B cell (primary cell): ENCODE measurements at regions not wholly inside any gene's neighbourhood (a gene's known extent, or its start where the extent isn't known, plus 50 kb on each side); places are given as distances from the start of the nearest gene placed in this dataset.

Source experiments
- ATAC-seq: fragments of 200-7000 bp; cut with Tn5 transposase; one replicate; pipeline ENCODE4 v1.10.0; 2021; ENCODE audit warnings: low read depth, mild to moderate bottlenecking, moderate number of reproducible peaks, moderate library complexity
- CTCF ChIA-PET: fragments of 350-600 bp; sonication (Branson Sonifier 250); formaldehyde crosslinking; loops from one replicate; lab custom pipeline; 2021; ENCODE audit warnings: antibody characterized with exemption, inconsistent platforms; lab: Charles Lee
- POLR2A ChIA-PET: fragments of 350-600 bp; sonication (Branson Sonifier 250); formaldehyde crosslinking; loops from one replicate; lab custom pipeline; 2021; ENCODE audit warnings: antibody characterized with exemption; lab: Charles Lee
- DNase-seq: peaks from one replicate; pipeline ENCODE4 v3.0.0; 2013
- H2AFZ ChIP-seq: 2 replicates; pipeline ENCODE4 v1.6.1; 2012; ENCODE audit warnings: mild to moderate bottlenecking, low read depth, low read length; ENCODE audit not compliant: insufficient read depth, poor library complexity, severe bottlenecking
- H3K27ac ChIP-seq, 2 donors: 1 replicate in 1 of 2; 2 replicates in 1 of 2; pipeline ENCODE4 v1.5.1; 2012 to 2013; ENCODE audit warnings: low read length in 2 of 2, mild to moderate bottlenecking in 2 of 2, moderate library complexity in 1 of 2
- H3K27me3 ChIP-seq, 4 experiments: fragments of 200-600 bp in 1 of 4; sonication (generic) in 1 of 4; replicated peaks in 1 of 4; 1 replicate in 2 of 4; 2 replicates in 2 of 4; pipeline versions ENCODE4 v1.6.1 to v1.7.0; 2013 to 2016; ENCODE audit warnings: low read length in 3 of 4, mild to moderate bottlenecking in 2 of 4, mixed read lengths in 1 of 4, moderate library complexity in 1 of 4; ENCODE audit not compliant: insufficient read depth in 4 of 4, control insufficient read depth in 3 of 4; ENCODE audit errors: control extremely low read depth in 1 of 4
- H3K36me3 ChIP-seq, 2 experiments: replicated peaks in 1 of 2; 1 replicate in 1 of 2; 2 replicates in 1 of 2; pipeline versions ENCODE4 v1.6.1 to v1.7.1; 2013; ENCODE audit warnings: low read length in 1 of 2; ENCODE audit not compliant: insufficient read depth in 2 of 2, control insufficient read depth in 1 of 2; ENCODE audit errors: control extremely low read depth in 1 of 2, extremely low read depth in 1 of 2
- H3K4me1 ChIP-seq, 2 donors: fragments of 200-600 bp in 1 of 2; sonication (generic) in 1 of 2; 1 replicate in 1 of 2; 2 replicates in 1 of 2; pipeline versions ENCODE4 v1.5.1 to v1.6.1; 2013 to 2017; ENCODE audit warnings: low read length in 2 of 2; ENCODE audit not compliant: control insufficient read depth in 2 of 2, insufficient read depth in 2 of 2
- H3K4me2 ChIP-seq: replicated peaks from 2 replicates; pipeline ENCODE3; 2012; ENCODE audit warnings: mild to moderate bottlenecking, low read depth, low read length; ENCODE audit not compliant: poor library complexity, severe bottlenecking
- H3K4me3 ChIP-seq, 5 experiments: fragments of 200-600 bp in 1 of 5; sonication (generic) in 1 of 5; 1 replicate in 3 of 5; 2 replicates in 2 of 5; pipeline versions ENCODE4 v1.5.1 to v1.7.0; 2011 to 2016; ENCODE audit warnings: low read length in 4 of 5, mild to moderate bottlenecking in 4 of 5, low read depth in 2 of 5, control low read depth in 1 of 5, moderate library complexity in 1 of 5; ENCODE audit not compliant: insufficient read depth in 1 of 5; ENCODE audit errors: control extremely low read depth in 1 of 5, extremely low read depth in 1 of 5
- H3K79me2 ChIP-seq: fragments of 200-600 bp; sonication (generic); one replicate; pipeline ENCODE4 v1.6.0; 2016; ENCODE audit warnings: low read length; ENCODE audit not compliant: control insufficient read depth, insufficient read depth
- H3K9ac ChIP-seq: fragments of 200-600 bp; sonication (generic); 2 replicates; pipeline ENCODE4 v1.6.1; 2017; ENCODE audit warnings: mild to moderate bottlenecking, low read length, moderate library complexity
- H3K9me3 ChIP-seq, 3 donors: one replicate each; pipeline versions ENCODE4 v1.6.1 to v1.7.1; 2013; ENCODE audit warnings: low read length in 2 of 3; ENCODE audit not compliant: control insufficient read depth in 2 of 3, insufficient read depth in 1 of 3; ENCODE audit errors: control extremely low read depth in 1 of 3
- H4K20me1 ChIP-seq: 2 replicates; pipeline ENCODE4 v1.6.0; 2012; ENCODE audit warnings: mild to moderate bottlenecking, low read length; ENCODE audit not compliant: insufficient read depth, control insufficient read depth, poor library complexity, severe bottlenecking
- H3K27ac Mint-ChIP-seq: one replicate; pipeline ENCODE4 v1.8.0; 2021; ENCODE audit warnings: mixed read lengths
- H3K27me3 Mint-ChIP-seq: one replicate; pipeline ENCODE4 v1.8.0; 2021; ENCODE audit warnings: mixed read lengths
- H3K4me1 Mint-ChIP-seq: one replicate; pipeline ENCODE4 v1.8.0; 2021; ENCODE audit warnings: mixed read lengths
- H3K4me3 Mint-ChIP-seq: one replicate; pipeline ENCODE4 v1.8.0; 2021; ENCODE audit warnings: mixed read lengths
- H3K9me3 Mint-ChIP-seq: one replicate; pipeline ENCODE4 v1.8.0; 2022; ENCODE audit warnings: mixed read lengths; ENCODE audit not compliant: insufficient read depth
- CTCF ChIP-seq: fragments of 200-600 bp; IDR thresholded peaks from one replicate; pipeline ENCODE4 v1.8.0; 2022; ENCODE audit warnings: antibody characterized with exemption, mild to moderate bottlenecking
- EZH2 ChIP-seq: IDR thresholded peaks from 2 replicates; pipeline ENCODE4 v1.6.1; 2012; ENCODE audit warnings: borderline replicate concordance, low read depth, mild to moderate bottlenecking, moderate library complexity, low read length; ENCODE audit not compliant: insufficient read depth, poor library complexity, severe bottlenecking
- WGBS: methylation state at CpG from one replicate; pipeline ENCODE4 v1.1.5; 2013; ENCODE audit warnings: missing lambda C conversion rate; ENCODE audit not compliant: insufficient coverage; 5-methylcytosine and 5-hydroxymethylcytosine counted together
- intact Hi-C: fragments of 100-400 bp; cut with micrococcal nuclease; formaldehyde crosslinking; loops from one replicate; pipeline ENCODE4 v1.10.0; 2022

- no peaks in the 10 kb centered on the region for H3K27me3 ChIP-seq
- Mint-ChIP-seq H3K4me1 (no peaks in the 10 kb centered on the region), H3K27me3 (no peaks in the 10 kb centered on the region), H3K4me3 (no peak overlapping the region), H3K9me3 (peaks cover 4% of the 10 kb centered on the region), H3K27ac (no peak overlapping the region)
- TF ChIP-seq EZH2 (no peak), CTCF (no peak)
- DNase-seq (no peak), ATAC-seq (no peak)
- ChIA-PET CTCF (no interaction called here), POLR2A (no interaction called here)
- H3K4me2 ChIP-seq, result no peak overlapping the region
- no peaks in the 10 kb centered on the region for H3K4me1 ChIP-seq
- intact Hi-C loops, result no loop called here
- peaks cover 0 to 14% (median 0%) of the 10 kb centered on the region in 3 donors for H3K9me3 ChIP-seq
- no peaks in the 10 kb centered on the region for H3K36me3 ChIP-seq
- H3K79me2 ChIP-seq, result no peaks in the 10 kb centered on the region
- no peak overlapping the region for H3K27ac ChIP-seq
- WGBS, result 100% methylated on average over 1 of the region's 8 CpGs
- H3K9ac ChIP-seq, result no peak overlapping the region
- H3K4me3 ChIP-seq, result no peak overlapping the region
- H4K20me1 ChIP-seq, result no peaks in the 10 kb centered on the region
- no peak overlapping the region for H2AFZ ChIP-seq
Observed at GRCh38 chr10:44009891-44010632, 361.4 kb upstream of the ZNF32 start.

GRCh38 chr10:44008917-44009709, 360.4 kb upstream of the ZNF32 start:
- WGBS, result 98% methylated on average over 8 of the region's 11 CpGs
- Histone ChIP-seq H3K9ac (no peak overlapping the region), H3K27me3 (no peaks in the 10 kb centered on the region), H3K4me1 (no peaks in the 10 kb centered on the region), H3K36me3 (no peaks in the 10 kb centered on the region), H3K4me3 (no peak overlapping the region), H3K9me3 (peaks cover 0 to 19% (median 0%) of the 10 kb centered on the region in 3 donors), H2AFZ (no peak overlapping the region), H3K4me2 (no peak overlapping the region), H3K79me2 (no peaks in the 10 kb centered on the region), H4K20me1 (no peaks in the 10 kb centered on the region), H3K27ac (no peak overlapping the region)
- ChIA-PET CTCF (no interaction called here), POLR2A (no interaction called here)
- no peaks in the 10 kb centered on the region for H3K27me3 Mint-ChIP-seq
- no peaks in the 10 kb centered on the region for H3K4me1 Mint-ChIP-seq
- H3K4me3 Mint-ChIP-seq, result no peak overlapping the region
- no peak overlapping the region for H3K27ac Mint-ChIP-seq
- TF ChIP-seq CTCF (no peak), EZH2 (no peak)
- no peak for DNase-seq
- H3K9me3 Mint-ChIP-seq, result peaks cover 4% of the 10 kb centered on the region
- ATAC-seq, result no peak
- intact Hi-C loops, result no loop called here
